GM19397 (cell line): ENCODE measurements at regions not wholly inside any gene's neighbourhood (a gene's known extent, or its start where the extent isn't known, plus 50 kb on each side); places are given as distances from the start of the nearest gene placed in this dataset.
"Not testable (repeated sequence)": the region's sequence is repeated elsewhere in the genome, so short reads cannot be mapped to it uniquely, and the experiment has no call there.

ENCODE experiments used
- ATAC-seq: cut with Tn5 transposase; IDR thresholded peaks from one replicate; pipeline ENCODE4 v1.9.1; 2021; ENCODE audit warnings: mild to moderate bottlenecking, moderate library complexity; ENCODE audit not compliant: unreplicated experiment

DNA sequence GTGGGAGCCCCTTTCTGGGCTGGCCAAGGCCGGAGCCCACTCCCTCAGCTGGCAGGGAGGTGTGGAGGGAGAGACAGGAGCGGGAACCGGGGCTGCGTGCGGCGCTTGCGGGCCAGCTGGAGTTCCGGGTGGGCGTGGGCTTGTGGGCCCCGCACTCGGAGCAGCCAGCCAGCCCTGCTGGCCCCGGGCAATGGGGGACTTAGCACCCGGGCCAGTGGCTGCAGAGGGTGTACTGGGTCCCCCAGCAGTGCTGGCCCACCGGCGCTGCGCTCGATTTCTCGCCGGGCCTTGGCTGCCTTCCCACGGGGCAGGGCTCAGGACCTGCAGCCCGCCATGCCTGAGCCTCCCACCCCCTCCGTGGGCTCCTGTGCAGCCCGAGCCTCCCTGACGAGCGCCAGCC lies 1082.5 kb downstream of the PCDH17 start:
- ATAC-seq = not testable (repeated sequence)

DNA sequence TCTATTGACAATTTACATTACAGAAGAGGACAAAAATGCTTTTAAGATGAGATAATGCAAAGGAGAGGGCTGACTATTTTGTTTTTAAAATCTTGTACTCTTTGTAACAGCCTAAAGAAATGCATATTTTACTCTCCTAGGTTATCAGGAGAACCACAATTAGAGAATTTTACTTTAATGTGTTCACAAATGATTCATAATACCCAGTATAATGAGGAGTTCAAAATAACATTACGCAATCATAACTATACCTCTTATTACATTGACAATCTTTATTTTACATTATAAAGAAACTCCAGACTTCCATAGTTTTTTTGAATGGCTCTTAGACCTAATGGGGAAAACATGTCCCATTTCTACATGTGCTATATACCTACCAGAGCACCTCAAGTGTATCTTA lies 1089.7 kb downstream of the PCDH17 start:
- ATAC-seq = no peak

DNA sequence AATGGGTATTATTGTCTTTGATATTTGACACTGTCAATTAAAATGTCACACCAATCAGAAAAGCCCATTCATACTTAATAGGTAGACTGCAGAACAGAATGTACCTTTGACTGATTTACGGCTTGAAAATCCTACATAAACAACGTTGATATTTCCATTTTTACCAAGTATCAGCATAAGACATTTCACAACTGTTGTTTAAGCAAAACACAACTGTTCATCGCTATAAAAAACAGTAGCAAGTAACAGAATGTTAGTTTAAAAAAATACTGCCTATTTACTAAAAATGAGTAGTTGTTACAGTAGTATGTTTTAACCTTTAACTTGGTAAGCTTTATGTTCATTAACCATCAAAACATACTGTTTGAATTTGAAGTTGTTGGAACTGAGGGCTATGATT lies 1096.6 kb downstream of the PCDH17 start:
- no peak for ATAC-seq

DNA sequence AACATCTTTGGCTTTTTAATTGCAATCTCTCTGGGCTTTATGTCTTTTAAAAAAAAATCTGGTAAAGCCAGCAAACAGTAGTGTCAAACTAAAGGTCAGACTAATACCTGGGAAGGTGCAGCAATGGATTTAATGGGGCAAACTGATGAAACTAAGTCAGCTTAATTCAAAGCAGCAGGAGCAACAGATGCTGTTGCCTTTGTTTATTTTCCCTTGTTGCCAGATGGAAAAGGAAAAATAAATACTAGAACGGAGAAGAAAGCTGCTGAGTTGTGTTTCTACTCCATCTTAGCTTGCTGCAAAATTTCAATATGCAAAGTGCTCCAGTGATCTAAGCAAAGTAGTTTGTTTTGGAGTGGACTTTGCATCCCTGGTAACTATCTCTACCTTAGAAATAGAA lies 1097.8 kb downstream of the PCDH17 start:
- ATAC-seq = no peak

DNA sequence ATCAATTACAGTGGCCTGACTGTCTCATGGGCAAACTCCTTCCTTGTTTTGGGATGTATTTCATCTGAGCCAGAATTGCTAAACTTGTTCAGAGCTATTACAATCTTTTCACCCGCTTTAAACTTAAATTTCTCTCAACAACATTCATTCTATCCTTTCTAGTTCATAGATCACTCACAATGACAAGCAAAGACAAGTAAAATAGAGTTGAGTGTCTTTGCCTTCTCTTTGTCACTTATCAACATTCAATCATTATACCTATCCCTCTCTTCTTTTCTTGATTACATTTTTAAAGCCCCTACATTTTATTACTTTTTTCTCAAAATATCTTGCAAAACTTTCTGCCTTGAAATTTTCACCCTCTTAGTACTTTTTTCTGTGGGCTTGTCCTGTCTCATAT lies 1113.1 kb downstream of the PCDH17 start:
- no peak for ATAC-seq

DNA sequence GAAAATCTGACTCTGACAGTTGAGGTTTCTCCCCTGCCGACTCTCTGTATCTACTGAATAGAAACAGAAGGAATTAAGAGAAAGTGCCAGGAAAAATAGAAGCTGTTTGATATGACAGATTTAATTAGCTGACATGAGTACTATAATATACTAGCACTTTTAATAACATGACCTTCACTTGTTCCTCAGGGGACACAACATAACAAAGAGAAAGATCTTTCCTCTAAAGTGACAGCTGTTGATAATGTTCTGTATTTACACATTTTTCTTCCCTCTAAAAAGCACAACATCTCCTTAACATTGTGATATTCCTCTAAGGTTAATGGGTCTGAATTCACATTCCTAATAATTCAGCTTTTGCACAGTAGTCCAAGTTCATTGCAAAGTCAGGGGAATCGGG lies 1136.0 kb downstream of the PCDH17 start:
- ATAC-seq = no peak

DNA sequence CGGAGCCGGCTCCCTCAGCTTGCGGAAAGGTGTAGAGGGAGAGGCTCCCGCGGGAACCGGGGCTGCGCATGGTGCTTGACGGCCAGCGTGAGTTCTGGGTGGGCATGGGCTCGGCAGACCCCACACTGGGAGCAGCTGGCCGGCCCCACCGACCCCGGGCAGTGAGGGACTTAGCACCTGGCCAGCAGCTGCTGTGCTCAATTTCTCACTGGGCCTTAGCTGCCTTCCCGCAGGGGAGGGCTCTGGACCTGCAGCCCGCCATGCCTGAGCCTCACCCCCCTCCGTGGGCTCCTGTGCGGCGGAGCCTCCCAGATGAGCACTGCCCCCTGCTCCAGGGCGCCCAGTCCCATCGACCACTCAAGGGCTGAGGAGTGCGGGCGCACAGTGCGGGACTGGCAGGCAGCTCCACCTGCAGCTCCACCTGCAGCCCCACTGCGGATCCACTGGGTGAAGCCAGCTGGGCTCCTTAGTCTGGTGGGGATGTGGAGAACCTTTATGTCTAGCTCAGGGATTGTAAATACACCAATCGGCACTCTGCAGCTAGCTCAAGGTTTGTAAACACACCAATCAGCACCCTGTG lies 1141.8 kb downstream of the PCDH17 start:
- ATAC-seq = no peak

DNA sequence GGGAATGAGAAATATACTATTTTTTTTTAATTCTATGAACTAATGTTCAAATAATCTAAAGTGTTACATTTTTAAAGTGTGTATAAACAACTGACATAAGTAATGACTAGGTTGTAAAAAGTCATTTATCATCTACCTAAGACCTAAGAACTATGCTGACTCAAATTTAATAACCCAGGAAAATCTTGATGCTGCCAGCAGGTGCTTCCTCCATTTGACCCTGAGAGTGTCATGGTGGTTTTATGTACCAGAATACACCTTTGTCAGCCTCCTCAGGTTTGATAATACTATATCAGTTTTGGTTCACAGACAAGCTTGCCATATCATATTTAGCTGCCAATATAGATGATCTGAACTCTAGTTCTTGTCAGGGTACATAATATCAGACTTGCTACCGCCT lies 1151.2 kb downstream of the PCDH17 start:
- no peak for ATAC-seq

DNA sequence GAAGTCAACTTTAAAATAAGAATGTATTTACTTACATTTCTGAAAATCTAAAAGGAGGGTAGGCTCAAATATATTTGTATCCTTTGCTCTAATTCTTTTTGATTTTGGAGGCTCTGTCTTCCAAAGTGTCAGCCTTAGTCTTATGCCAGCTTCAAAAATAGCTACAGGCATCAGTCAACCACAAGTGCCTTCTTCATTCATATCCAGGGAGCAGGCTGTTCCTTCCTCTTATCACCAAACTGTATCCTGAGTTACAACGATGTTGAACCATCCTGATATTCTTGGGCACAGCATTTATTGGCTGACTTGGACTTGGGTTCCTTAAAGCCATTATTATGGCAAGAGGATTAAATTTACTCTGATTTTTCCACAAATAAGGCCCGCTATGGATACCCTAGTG lies 1161.3 kb downstream of the PCDH17 start:
- no peak for ATAC-seq

DNA sequence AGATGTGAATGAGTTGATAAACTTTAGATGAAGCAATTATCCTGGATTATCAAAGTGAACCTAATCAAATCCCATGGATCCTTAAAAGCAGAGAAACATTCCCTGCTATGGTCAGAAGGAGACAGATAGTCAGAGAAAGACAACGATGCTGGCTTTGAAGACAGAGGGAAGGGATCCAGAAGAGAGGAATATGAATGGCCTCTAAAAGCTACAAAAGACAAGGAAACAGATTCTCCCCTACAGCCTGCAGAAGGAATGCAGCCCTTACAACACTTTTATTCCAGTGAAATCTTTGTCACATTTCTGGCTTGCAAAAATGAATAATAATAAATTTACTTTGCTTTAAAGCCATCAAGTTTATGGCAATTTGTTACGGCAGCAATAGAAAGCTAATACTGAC lies 1164.2 kb downstream of the PCDH17 start:
- no peak for ATAC-seq

DNA sequence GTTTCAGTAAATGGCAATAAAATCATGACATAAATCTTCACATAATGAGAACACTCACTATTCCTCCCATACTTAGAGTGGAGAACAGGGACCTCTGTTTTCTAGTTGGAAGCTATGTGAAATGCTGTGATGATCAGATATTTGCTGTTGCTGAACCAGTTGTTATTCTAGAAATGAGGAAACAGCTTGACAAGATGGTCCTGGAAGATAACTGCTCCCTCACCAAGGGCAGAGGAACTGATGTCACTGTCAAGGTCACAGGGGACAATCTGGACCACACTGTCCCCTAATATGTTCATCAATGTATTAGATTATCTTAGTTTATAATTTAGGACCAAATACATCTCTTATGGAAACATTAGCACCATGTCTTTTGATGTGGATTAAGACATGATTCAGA lies 1173.3 kb downstream of the PCDH17 start:
- no peak for ATAC-seq

DNA sequence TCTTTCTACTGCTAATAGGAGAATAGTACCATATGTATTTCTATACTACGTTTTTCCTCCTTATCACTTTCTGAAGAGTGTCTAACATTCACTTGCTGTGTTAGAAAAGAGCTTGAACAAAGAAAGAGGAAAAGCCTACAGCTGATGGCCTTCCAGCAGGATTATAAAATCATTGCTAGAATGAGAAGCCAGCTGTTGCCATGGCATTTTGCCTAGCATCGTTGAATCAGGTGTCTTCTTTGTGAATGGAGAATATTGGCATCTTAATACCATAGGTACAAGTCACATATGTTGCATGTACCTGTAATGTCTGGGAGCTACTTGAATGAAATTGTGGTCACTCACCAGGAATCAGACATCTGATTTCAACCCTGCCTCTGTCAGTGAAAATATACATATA lies 1174.9 kb downstream of the PCDH17 start:
- no peak for ATAC-seq

DNA sequence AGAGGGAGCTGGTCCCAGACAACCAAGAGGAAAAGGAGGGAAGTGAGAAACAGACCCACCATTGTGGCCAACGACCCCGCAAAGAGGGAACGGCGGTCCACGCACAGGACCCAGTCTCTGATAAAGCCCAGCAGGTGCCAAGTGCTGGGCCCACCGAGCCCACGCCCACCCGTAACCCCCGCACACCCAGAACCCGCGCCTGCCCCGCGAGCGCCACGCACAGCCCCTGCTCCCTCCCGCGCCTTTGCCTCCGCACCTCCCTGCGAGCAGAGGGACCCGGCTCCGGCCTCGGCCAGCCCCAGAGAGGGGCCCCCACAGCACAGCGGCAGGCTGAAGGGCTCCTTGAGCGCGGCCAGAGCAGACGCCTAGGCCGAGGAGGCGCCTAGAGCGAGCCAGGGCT lies 1192.2 kb downstream of the PCDH17 start:
- ATAC-seq = no peak

DNA sequence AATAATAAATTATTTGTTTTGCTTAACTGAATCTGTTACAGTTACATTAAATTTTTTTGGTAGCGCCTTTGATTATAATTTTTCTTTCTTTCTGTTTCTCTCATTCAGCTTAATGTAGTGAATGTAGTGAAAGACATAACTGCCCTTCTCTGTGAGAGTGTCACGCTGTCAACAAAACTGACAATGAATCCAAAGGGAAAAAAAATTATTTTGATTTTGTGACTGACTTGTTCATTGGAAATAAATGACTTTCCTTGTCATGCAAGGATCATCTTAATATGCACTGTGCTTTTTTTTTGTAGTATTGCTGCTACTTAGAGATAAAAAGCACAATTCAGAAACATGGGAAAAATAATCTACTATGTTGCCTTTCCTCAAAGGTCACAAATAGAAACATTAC lies 1196.4 kb downstream of the PCDH17 start:
- ATAC-seq = no peak

DNA sequence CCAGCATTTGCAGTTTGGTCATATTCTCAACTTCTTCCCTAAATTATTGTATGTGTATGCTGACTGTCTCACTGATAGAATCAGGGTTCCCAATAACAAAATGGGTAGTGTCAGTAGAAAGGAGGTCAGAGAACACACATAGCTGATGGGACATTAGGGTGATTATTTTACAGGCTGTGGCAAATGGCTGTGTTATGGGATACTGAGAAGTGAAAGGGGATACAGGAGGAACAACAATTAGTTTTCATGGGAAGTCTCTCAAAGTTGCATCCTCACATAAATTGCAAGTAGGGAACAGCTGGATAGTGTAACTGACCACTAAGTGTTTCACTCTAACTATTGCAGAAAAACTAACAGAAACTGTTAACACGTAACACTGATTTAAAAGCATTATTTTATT lies 1199.3 kb downstream of the PCDH17 start:
- ATAC-seq = no peak

DNA sequence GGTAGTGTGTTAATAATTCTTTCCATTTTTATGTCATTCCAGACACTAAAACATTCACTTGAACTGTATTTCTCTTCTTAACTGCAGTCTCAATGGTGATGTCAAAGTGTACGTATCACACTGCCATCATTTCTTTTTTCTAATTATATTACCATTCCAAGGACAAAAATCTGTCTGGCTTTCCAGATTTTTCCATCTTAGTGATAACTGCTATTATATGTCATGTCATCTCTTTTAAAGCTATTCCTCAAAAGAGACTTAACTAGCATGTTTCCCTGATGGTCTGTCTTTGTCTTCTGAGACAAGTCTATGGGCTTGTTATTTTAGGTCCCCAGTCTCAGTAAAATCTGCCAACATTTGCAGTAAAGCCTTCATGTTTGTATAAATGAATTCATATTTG lies 1207.1 kb downstream of the PCDH17 start:
- ATAC-seq = no peak

DNA sequence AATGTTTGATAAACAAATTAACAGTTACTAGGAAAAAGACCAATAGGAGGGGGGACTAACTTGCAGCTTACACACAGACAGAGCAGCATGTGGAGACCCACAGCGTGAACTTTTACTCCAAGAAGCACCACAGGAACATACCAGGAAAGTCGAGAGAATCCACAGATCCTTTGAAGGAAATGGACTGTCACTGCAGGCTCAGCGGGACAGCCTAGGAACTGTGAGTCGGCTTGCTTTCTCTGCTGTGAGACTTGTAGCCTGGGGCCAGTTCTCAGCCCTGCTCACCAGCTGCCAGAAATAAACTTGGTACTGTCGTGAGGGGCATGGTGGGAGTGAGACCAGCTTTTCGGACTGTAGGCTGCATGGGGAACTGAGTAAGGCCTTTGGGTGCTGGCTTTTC lies 1211.5 kb downstream of the PCDH17 start:
- ATAC-seq = no peak

DNA sequence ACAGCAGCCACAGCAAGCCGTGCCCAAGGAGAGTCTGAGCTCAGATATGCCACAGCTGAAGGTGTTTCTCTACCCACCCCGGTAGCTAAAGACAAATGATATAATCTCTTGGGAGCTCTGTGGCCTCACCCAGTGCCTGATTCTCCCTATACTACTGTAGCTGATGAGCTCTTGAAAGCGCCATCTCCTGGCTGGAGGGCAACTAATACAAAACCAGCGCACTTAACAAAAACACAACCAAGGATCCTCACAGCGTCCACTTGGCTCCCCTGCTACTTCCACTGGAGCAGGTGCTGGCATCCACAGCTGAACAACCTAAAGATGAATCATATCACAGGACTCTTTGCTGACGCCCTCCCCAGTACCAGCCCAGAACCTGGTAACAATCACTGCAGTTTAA lies 1212.0 kb downstream of the PCDH17 start:
- no peak for ATAC-seq

DNA sequence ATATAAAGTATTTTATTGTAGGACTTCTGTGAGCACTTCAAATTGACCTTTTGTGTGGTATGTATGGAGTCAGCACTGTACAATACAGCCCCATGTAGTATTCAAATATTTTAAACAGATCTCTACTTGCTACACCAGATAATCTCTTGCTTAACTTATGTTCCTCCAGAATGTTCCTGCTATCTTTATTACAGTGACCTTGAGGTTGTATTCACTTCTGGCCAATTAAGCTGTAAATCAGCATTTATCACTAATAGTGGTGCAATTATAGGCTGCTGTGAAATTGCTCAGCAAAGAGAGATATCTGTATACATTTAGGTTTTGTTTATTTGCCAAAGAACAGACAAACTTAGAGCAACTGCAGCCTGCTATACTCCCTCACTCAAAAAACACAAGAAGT lies 1218.6 kb downstream of the PCDH17 start:
- no peak for ATAC-seq

DNA sequence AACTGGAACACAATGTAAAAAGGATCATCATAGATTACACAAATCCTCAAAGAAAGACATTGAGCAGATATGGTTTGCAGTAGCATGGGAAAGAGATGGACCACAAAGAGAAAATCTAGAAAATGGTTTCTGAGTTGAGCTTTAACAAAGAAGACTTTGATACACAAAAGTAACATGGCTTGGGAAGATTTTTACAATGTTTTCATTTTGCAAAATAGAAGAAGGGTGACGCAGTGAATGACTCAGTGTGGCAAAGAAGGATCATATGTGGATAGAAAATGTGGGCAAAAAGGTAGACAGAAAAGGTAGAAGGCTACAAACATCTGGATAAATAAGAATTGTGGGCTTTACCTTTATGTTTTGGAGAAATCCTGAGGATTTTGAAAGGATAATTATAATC lies 1220.5 kb downstream of the PCDH17 start:
- no peak for ATAC-seq

DNA sequence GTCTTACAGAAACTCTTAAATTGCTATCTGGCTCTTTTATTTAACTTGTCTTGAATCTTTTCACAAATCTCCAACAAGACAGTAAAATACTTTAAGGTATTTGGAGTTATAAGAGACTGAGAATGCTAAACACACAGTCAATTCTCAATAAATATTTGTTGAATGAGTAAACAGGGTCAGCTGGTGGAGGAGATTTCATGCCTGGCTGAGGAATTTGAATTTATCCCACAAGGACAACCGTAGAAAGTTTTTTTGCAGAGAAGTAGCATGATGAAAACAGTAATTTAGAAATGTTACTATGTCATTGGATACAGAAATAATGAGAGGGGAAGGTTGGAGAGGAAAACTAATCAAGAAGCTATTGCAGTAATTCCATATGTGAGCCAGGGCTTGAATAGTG lies 1223.7 kb downstream of the PCDH17 start:
- no peak for ATAC-seq

DNA sequence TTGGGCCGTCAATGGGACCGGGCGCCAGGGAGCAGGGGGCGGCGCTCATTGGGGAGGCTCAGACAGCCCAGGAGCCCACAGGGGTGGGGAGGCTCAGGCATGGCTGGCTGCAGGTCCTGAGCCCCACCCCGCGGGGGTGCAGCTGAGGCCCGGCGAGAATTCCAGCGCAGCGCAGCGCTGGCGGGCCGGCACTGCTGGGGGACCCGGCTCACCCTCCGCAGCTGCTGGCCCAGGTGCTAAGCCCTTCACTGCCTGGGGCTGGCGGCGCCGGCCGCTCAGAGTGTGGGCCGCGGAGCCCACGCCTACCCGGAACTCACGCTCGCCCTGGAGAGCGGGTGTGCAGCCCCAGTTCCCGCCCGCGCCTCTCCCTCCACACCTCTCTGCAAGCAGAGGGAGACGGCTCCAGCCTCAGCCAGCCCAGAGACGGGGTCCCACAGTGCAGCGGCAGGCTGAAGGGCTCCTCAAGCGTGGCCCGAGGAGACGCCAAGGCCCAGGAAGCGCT lies 1227.4 kb downstream of the PCDH17 start:
- ATAC-seq = no peak

DNA sequence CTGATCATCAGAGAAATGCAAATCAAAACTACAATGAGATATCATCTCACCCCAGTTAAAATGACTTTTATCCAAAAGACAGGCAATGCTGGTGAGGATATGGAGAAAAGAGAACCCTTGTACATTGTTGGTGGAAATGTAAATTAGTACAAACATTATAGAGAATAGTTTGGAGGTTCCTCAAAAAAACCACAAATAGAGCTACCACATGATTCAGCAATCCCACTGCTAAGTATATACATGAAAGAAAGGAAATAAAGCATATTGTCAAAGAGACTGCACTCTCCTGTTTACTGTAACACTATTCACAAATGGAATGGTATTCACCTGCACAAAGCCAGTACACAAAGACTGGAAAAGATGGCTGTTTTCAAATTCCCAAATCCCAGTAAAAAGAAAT lies 1233.7 kb downstream of the PCDH17 start:
- ATAC-seq = no peak

DNA sequence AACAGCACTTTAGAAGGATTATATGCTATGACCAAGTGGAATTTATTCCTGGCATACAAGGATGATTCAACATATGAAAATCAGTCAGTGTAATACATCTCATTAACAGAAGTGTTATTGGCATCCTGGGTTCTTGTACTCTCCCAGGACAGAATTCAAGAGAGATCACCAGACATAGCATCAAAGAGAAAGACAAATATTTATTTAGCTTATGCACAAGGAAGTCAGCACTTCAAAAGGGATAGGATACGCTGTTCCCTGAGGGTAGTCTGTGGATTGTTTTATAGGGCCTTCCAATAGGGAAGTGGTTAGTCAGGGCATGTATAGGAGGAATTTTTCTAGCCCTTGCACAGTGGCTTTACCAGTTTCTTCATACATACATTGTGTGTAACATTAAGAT lies 1238.0 kb downstream of the PCDH17 start:
- ATAC-seq = no peak
